22Rv1 (cell line): ENCODE measurements at regions not wholly inside any gene's neighbourhood (a gene's known extent, or its start where the extent isn't known, plus 50 kb on each side); places are given as distances from the start of the nearest gene placed in this dataset.

Source experiments
- CTCF ChIP-seq: fragments of 450-650 bp; IDR thresholded peaks from 2 replicates; pipeline ENCODE4 v1.5.1; 2017; ENCODE audit warnings: mild to moderate bottlenecking
- ZFX ChIP-seq: fragments of 450-650 bp; IDR thresholded peaks from 2 replicates; pipeline ENCODE4 v1.6.1; 2017; ENCODE audit warnings: antibody characterized with exemption, borderline replicate concordance

- TF ChIP-seq CTCF (no peak), ZFX (no peak)
Observed at GRCh38 chr18:42159146-42159545, 204.1 kb downstream of the PIK3C3 start.
